ENCODE measurements at regions not wholly inside any gene's neighbourhood (a gene's known extent, or its start where the extent isn't known, plus 50 kb on each side); places are given as distances from the start of the nearest gene placed in this dataset.

DNA sequence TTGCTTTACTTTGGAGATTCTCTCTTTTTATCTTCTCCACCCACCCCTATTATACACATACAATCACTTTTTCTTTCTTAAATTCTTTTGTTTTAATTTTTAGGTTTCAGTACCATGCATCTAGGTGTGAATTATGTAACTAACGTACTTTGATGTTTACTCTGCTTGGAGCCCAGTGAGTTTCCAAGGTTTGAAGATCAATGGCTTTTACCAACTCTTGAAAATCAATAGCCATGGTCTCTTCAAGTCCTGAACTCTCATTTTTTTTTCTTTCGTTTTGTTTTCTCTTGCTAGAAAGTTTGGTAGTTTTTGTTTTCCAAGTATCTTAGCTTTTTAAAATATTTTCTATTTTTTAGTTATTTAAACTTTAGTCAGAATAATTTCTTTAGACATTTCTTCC is 417.2 kb downstream of the ZBBX start:
- TF ChIP-seq, protein P1, sequence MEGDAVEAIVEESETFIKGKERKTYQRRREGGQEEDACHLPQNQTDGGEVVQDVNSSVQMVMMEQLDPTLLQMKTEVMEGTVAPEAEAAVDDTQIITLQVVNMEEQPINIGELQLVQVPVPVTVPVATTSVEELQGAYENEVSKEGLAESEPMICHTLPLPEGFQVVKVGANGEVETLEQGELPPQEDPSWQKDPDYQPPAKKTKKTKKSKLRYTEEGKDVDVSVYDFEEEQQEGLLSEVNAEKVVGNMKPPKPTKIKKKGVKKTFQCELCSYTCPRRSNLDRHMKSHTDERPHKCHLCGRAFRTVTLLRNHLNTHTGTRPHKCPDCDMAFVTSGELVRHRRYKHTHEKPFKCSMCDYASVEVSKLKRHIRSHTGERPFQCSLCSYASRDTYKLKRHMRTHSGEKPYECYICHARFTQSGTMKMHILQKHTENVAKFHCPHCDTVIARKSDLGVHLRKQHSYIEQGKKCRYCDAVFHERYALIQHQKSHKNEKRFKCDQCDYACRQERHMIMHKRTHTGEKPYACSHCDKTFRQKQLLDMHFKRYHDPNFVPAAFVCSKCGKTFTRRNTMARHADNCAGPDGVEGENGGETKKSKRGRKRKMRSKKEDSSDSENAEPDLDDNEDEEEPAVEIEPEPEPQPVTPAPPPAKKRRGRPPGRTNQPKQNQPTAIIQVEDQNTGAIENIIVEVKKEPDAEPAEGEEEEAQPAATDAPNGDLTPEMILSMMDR (IDR thresholded peaks at IDR 0.05; ENCODE audit: unreplicated experiment), result no peak

DNA sequence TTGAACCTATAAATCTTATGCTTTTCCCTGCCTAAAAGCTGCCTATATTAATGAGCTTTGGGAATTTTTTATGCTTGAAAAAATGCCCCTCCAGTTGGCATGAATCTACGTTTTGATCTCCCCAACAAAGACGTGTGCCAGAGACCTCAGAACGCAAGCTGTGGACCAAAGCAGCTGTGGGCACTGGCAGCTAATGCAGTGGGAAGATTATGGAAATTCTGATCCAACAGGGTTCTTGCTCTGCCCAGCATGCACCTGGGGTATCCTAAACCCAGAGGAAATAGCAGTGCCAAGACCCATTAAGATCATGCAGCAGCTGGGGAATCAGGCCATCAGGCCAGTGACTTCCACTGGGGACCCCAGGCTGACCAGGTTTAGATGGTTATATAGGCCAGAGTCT is 423.0 kb downstream of the ZBBX start:
- TF ChIP-seq, protein P1 (IDR thresholded peaks at IDR 0.05; ENCODE audit: unreplicated experiment), result no peak

More for the DNA sequence above, 417.2 kb downstream of the ZBBX start:
- Mint-ChIP-seq H3K4me3 (ENCODE audit: unreplicated experiment) (no peak overlapping the region), H3K27ac (ENCODE audit: unreplicated experiment) (no peak overlapping the region), H3K36me3 (ENCODE audit: low read depth, unreplicated experiment) (no peaks in the 10 kb centered on the region), H3K27me3 (ENCODE audit: unreplicated experiment) (no peaks in the 10 kb centered on the region), H3K9me3 (ENCODE audit: unreplicated experiment) (no peaks in the 10 kb centered on the region), H3K4me1 (ENCODE audit: unreplicated experiment) (no peaks in the 10 kb centered on the region)
- no peak for DNase-seq (ENCODE audit: low spot score)

DNA sequence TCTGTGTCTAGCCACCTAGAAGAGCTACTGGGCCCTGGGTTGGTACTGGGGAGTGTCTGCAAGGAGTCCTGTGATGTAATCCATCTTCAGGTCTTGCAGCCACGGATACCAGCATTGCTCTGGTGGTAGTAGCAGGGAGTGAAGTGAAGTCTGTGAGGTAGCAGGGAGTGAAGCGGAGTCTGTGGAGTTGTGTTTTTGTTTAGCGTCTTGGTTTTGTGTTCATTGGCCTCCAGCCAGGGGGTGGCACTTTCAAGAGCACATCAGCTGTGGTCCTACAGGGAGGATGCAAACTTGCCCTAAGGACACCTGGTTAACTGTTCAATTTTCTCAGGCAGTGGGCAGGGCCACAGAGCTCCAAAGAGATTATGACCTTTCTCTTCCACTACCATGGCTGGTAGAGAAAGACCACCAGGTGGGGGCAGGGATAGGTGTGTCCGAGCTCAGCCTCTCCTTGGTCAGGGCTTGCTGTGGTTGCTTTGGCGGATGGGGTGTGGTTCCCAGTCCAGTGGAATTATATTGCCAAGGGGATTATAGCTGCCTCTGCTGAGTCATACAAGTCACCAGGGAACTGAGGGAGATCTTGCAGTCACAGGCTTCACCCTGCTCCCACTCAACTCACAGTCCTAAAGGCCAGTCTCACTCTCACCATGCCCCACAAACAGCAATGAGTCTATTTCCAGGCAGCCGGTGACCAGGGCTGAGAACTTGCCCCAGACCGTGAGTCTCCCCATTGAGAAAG is 424.7 kb downstream of the ZBBX start:
- no peak for DNase-seq (ENCODE audit: low spot score)
- H3K4me3 Mint-ChIP-seq (ENCODE audit: unreplicated experiment), result no peak overlapping the region
- H3K4me1 Mint-ChIP-seq (ENCODE audit: unreplicated experiment), result no peaks in the 10 kb centered on the region
- H3K9me3 Mint-ChIP-seq (ENCODE audit: unreplicated experiment), result no peaks in the 10 kb centered on the region
- peaks cover 3% of the 10 kb centered on the region for H3K27me3 Mint-ChIP-seq (ENCODE audit: unreplicated experiment)
- TF ChIP-seq, protein P1 (IDR thresholded peaks at IDR 0.05; ENCODE audit: unreplicated experiment), result no peak
- H3K27ac Mint-ChIP-seq (ENCODE audit: unreplicated experiment), result no peak overlapping the region
- no peaks in the 10 kb centered on the region for H3K36me3 Mint-ChIP-seq (ENCODE audit: low read depth, unreplicated experiment)

More for the DNA sequence above, 423.0 kb downstream of the ZBBX start:
- Mint-ChIP-seq H3K4me3 (ENCODE audit: unreplicated experiment) (no peak overlapping the region), H3K27ac (ENCODE audit: unreplicated experiment) (no peak overlapping the region), H3K36me3 (ENCODE audit: low read depth, unreplicated experiment) (no peaks in the 10 kb centered on the region), H3K9me3 (ENCODE audit: unreplicated experiment) (no peaks in the 10 kb centered on the region), H3K4me1 (ENCODE audit: unreplicated experiment) (no peaks in the 10 kb centered on the region), H3K27me3 (ENCODE audit: unreplicated experiment) (peaks cover 2% of the 10 kb centered on the region)
- DNase-seq (ENCODE audit: low spot score), result no peak

DNA sequence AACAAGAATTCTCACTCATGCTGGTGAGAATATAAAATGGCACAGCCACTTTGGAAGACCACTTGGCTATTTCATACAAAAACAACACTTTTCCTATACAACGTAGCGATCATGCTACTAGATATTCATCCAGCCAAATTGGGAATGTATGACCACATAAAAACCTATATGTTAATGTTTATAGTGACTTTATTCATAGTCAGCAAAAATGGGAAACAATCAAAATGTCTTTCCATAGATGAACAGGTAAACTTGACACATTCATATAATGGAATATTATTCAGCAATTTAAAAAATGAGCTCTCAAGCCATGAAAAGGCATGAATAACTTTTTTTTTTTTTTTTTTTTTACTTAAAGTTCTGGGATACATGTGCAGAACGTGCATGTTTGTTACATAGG is 445.2 kb downstream of the ZBBX start:
- no peaks in the 10 kb centered on the region for H3K27me3 Mint-ChIP-seq (ENCODE audit: unreplicated experiment)
- no peak for DNase-seq (ENCODE audit: low spot score)
- no peaks in the 10 kb centered on the region for H3K4me1 Mint-ChIP-seq (ENCODE audit: unreplicated experiment)

DNA sequence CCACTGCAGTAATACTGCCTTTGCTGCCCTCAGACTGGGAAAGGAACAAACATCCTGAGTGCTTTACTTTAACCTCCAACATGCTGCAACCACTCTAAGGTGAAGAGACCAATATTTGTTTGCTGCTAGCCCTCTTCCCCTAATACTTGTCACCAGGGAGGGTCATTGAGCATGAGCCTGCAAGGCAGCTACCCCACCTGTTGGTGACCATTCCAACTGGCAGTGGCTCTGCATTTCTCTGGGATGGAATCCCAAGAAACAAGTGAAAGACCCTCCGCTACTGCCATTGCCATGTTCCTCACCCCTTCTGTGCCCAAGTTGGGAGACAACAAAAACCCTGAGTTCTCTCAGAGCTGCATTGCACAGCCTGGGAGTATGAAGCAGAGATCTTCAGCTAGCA is 462.7 kb downstream of the ZBBX start:
- TF ChIP-seq, protein P1 (IDR thresholded peaks at IDR 0.05; ENCODE audit: unreplicated experiment), result no peak
- no peaks in the 10 kb centered on the region for H3K36me3 Mint-ChIP-seq (ENCODE audit: low read depth, unreplicated experiment)
- H3K9me3 Mint-ChIP-seq (ENCODE audit: unreplicated experiment), result no peaks in the 10 kb centered on the region
- no peaks in the 10 kb centered on the region for H3K27me3 Mint-ChIP-seq (ENCODE audit: unreplicated experiment)
- no peak for DNase-seq (ENCODE audit: low spot score)
- no peak overlapping the region for H3K4me3 Mint-ChIP-seq (ENCODE audit: unreplicated experiment)
- no peaks in the 10 kb centered on the region for H3K4me1 Mint-ChIP-seq (ENCODE audit: unreplicated experiment)
- H3K27ac Mint-ChIP-seq (ENCODE audit: unreplicated experiment), result no peak overlapping the region

More for the DNA sequence above, 445.2 kb downstream of the ZBBX start:
- Mint-ChIP-seq H3K9me3 (ENCODE audit: unreplicated experiment) (no peaks in the 10 kb centered on the region), H3K36me3 (ENCODE audit: low read depth, unreplicated experiment) (no peaks in the 10 kb centered on the region), H3K4me3 (ENCODE audit: unreplicated experiment) (no peak overlapping the region), H3K27ac (ENCODE audit: unreplicated experiment) (no peak overlapping the region)
- TF ChIP-seq, protein P1 (IDR thresholded peaks at IDR 0.05; ENCODE audit: unreplicated experiment), result no peak

All from endothelial cell (in vitro differentiated cells).